Medulla oblongata (tissue), 1 donor: ENCODE measurements at regions not wholly inside any gene's neighbourhood (a gene's known extent, or its start where the extent isn't known, plus 50 kb on each side); places are given as distances from the start of the nearest gene placed in this dataset.
"Not testable (repeated sequence)": the region's sequence is repeated elsewhere in the genome, so short reads cannot be mapped to it uniquely, and the experiment has no call there.

ENCODE experiments used
- DNase-seq: peaks from one replicate; pipeline ENCODE4 v3.0.0-alpha.2; 2015; ENCODE audit errors: extremely low spot score

- DNase-seq, result no peak
Observed at GRCh38 chr7:125391921-125392320, 462.3 kb upstream of the POT1 start.

DNA sequence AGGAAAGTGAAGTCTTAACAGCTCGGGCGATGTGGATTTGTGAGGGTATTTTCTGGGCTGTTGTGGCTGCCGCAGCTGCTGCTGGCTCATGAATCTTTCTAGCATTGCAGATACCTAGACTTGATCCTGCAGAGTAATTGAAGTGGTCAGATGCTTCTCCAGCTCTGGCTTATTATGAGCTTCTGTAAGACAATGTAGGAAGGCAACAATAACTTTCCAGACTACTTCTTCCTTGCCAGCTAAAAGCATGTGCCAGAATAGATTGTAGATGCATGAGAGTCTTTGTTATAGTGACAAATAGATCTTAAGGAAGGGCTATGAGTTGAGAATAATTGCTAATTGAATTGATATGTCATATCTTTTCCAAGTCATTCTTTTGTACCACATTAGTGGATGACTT lies 461.4 kb upstream of the POT1 start:
- DNase-seq, result no peak

DNA sequence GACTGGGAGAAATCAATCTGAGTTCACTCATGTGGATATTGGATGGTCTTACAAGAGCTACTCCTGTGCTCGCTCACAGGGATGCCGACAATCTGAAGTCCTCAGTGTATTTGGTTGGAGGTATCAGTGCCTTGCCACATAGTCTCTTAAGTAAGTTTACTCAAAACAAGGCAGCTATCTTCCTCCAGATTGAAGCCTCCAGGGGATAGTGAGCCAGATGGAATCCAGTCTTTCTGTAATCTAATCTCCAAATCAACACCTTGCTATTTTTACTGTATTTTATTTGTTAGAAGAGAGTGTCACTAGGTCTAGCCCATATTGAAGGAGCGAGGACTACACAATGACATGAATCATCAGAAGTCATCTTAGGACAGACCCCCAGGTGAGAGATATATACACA lies 456.6 kb upstream of the POT1 start:
- DNase-seq, result no peak

DNA sequence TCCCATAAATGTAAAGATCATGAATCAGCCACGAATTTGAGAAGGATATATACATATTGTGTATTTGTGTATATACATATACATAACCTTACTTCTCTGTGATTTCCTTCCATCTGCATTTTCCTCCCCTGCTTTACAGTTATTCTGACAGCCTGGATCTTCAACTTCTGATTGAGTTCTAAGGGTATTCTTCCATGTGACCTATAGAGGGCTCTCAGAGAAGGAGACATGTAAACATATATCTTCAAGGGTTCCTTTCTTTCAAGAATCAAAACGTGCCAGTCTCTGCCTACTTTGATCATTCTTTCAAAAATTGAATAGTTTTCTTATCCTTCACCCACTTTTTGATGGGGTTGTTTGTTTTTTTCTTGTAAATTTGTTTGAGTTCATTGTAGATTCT lies 453.7 kb upstream of the POT1 start:
- no peak for DNase-seq

DNA sequence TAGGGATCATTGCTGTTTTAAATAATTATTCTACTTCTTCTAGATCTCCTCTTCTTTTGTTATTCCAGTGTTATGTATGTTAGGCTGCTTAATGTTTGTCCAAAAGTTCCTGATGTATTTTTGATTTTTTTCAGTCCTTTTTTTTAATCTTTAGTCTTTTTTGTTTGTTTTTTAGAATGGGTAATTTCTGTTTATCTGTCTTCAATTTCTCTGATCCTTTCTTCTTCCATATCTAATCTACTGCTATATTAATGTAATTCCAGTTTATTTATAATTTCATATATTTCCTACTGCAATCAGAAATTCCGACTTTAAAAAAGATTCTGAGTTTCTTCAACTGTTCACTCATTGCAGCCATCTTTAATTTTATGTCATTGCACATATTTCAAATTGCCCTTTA lies 452.8 kb upstream of the POT1 start:
- no peak for DNase-seq

DNA sequence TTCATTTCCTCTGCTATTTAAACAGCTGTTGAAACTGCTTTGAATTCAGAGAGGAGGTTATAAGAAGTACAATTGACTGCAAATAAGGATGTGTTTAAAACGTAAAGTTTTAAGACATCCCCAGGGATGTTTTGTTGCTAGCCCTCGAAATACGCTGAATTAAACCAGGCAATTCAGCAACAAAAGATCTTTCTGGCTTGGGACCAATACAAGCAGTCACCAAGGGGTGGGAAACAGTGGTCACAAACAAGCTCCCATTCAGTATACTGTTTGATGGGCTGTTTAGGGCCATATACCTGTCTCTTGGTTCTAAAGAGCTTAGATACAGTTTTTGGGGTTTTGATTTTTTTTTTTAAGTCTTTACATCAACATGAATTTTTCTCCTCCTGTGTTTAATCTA lies 446.3 kb upstream of the POT1 start:
- DNase-seq, result no peak

DNA sequence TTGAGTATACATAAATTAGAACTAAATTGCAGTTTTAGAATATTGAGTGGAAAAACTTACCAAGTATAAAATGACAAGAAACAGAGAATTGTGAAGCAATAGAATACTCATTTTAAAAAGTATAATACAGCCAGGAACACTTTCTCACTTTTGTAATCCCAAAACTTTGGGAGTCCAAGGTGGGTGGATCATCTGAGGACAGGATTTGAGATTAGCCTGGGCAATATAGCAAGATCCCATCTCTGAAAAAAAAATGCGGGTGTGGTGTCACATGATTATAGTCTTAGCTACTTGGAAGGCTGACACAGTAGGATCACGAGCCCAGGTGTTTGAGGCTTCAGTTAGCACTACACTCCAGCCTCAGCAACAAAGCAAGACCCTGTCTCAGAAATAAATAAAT lies 440.9 kb upstream of the POT1 start:
- no peak for DNase-seq

GRCh38 chr7:125363873-125364272 lies 434.2 kb upstream of the POT1 start:
- no peak for DNase-seq

GRCh38 chr7:125358551-125359167 lies 429.0 kb upstream of the POT1 start:
- DNase-seq, result no peak

- DNase-seq, result no peak
Observed at GRCh38 chr7:125357676-125358455, 428.2 kb upstream of the POT1 start.

- no peak for DNase-seq
Observed at GRCh38 chr7:125355899-125356298, 426.3 kb upstream of the POT1 start.

- no peak for DNase-seq
Observed at GRCh38 chr7:125347269-125347668, 417.6 kb upstream of the POT1 start.

DNA sequence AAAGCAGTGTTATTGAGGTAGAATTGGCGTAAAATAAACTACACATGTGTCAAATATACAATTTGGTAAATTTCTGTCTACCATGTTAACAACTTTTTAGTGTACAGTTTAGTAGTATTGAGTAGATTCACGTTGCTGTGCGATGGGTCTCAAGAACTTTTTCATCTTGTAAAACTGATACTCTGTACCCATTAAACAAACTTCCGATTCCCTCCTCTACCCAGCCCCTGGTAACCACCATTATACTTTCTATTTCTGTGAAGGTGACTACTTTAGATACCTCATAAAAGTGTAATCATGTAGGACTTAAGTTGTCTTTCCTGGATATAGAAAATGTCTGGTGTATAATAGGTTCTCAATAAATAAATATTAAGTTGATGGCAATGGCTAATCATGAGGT lies 408.5 kb upstream of the POT1 start:
- no peak for DNase-seq

- no peak for DNase-seq
Observed at GRCh38 chr7:125336326-125336725, 406.7 kb upstream of the POT1 start.

DNA sequence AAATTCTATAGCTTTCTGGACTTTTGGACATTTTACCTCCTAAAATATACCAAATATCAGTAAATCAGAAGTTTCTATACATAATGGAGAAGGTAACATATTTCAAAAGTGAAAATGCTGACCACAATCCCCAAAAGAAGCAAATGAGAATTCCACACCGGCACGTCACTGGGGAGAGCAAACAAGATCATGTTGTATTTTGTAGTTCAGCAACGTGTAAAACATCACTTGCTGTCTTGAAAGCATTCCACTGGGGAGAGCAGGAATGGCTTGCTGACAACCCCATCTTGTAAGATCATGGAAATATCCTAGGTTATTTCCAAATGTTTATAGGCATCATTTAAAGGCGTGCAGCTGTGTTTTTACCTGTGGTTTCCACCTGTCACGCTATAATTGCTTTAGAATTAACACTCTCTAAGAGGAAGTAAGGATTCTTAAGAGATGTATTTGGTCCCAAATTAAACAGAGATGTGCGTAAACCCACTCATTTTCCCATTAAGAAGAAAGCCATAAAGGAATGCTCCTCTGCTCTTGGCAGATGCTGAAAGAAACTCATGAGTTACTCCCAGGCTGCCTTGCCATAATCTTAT lies 397.1 kb upstream of the POT1 start:
- DNase-seq, result no peak

DNA sequence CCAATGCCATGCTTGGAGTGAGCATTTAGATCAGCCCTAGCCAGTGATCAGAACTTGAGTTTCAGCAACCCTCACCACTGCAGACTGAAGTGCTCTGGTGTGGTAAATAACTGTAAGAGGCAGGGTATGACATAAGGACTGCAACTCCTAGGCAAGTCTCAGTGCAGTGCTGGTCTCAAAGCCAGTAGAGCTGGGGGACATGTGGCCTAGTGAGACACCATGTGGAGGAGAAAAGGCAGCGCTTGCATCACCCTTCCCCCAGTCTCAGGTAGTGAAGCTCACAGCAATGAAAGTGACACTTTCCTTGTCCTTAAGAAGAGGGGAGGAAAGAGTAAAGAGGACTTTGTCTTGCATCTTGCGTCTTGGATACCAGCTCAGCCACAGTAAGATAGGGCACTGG lies 386.8 kb upstream of the POT1 start:
- DNase-seq, result peak; percentile 53

- no peak for DNase-seq
Observed at GRCh38 chr7:125299003-125299765, 369.6 kb upstream of the POT1 start.

- no peak for DNase-seq
Observed at GRCh38 chr7:125279961-125280360, 350.3 kb upstream of the POT1 start.

DNA sequence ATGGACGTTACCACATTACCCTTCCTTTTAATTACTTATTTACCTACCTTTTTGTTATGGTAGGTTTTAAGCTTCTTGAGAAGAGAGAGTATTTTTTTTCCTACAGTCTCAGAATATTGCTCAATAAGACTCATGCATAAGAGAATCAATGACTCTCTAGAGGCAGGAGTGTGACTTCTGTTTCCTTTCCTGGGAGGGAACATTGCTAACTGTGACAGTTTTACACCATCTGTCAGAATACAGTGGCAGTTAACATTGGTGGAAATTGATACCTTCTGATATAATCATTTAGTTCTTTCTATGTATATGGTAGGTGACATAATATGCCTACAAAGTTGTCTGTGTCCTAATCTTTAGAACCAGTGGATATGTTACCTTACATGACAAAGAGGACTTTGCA lies 348.7 kb upstream of the POT1 start:
- DNase-seq, result no peak

DNA sequence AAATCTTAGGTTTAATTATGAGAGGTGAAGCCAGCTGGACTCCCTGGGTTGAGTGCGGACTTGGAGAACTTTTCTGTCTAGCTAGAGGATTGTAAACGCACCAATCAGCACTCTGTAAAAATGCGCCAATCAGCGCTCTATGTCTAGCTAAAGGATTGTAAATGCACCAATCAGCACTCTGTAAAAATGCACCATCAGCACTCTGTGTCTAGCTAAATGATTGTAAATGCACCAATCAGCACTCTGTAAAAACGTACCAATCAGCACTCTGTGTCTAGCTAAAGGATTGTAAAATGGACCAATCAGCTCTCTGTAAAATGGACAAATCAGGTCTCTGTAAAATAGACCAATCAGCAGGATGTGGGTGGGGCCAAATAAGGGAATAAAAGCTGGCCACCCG lies 345.1 kb upstream of the POT1 start:
- DNase-seq, result not testable (repeated sequence)

DNA sequence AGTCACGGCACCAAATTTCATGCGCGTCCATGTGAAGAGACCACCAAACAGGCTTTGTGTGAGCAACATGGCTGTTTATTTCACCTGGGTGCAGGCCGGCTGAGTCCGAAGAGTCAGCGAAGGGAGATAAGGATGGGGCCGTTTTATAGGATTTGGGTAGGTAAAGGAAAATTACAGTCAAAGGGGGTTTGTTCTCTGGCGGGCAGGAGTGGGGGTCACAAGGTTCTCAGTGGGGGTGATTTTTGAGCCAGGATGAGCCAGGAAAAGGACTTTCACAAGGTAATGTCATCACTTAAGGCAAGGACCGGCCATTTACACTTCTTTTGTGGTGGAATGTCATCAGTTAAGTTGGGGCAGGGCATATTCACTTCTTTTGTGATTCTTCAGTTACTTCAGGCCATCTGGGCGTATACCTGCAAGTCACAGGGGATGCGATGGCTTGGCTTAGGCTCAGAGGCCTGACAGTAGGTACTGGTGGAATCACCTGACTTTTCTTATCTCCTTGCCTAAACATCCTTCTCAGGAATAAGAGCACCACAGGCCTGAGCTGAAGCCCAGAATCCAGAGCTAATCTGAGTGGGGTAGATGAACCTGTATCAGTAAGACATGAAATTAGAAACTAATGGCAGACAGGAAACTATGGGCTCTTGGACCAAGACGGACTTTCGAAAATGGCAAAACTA lies 334.7 kb upstream of the POT1 start:
- DNase-seq, result not testable (repeated sequence)

- DNase-seq, result not testable (repeated sequence)
Observed at GRCh38 chr7:125258876-125259417, 329.3 kb upstream of the POT1 start.
